ENCODE measurements at regions not wholly inside any gene's neighbourhood (a gene's known extent, or its start where the extent isn't known, plus 50 kb on each side); places are given as distances from the start of the nearest gene placed in this dataset.
"Not testable (repeated sequence)": the region's sequence is repeated elsewhere in the genome, so short reads cannot be mapped to it uniquely, and the experiment has no call there.

DNA sequence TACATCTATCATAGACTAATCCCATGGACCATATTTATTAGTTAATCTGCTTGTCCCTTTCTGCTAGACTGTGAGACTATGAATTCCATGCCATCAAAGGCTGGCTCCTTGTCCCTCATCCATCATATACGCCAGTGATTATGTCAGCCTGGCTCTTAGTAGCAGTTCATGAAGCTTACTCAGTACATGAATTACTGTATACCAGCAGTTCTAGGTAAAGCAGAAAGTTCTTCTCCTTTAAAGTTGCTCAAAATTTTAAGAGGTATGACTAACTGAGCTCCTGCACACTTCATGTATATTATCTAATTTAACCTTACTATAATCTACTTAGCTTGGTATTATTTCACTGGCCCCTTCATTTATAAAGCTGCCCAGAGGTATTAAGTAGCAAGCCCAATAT is 190.9 kb upstream of the TBL1XR1 start:
- no peak for DNase-seq (ENCODE audit: low read depth in 2 of 2)

GRCh38 chr3:177394231-177395024 is 197.1 kb upstream of the TBL1XR1 start:
- not testable (repeated sequence) for DNase-seq (ENCODE audit: low read depth in 2 of 2)

- DNase-seq (ENCODE audit: low read depth in 2 of 2) = no peak
These were observed 199.5 kb upstream of the TBL1XR1 start for GRCh38 chr3:177396733-177397132.

DNA sequence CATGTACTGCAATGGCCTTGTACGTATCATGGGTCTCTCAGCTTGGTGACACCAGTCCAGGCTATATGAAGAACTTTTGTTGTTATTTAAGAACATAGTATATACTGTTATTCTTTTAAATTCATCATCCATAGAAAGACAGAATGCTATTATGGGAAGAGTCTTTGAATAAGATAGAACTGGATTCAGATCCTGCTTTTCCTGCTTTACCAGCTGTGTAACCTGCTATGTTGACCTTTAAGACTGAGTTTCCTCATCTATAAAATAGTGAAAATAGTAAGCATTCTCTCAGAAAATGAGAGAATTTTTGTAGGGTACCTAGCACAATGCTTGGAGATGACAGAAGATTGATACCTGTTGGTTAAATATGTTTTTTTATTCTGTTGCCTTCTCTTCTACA is 204.1 kb upstream of the TBL1XR1 start:
- no peak for DNase-seq (ENCODE audit: low read depth in 2 of 2)

DNA sequence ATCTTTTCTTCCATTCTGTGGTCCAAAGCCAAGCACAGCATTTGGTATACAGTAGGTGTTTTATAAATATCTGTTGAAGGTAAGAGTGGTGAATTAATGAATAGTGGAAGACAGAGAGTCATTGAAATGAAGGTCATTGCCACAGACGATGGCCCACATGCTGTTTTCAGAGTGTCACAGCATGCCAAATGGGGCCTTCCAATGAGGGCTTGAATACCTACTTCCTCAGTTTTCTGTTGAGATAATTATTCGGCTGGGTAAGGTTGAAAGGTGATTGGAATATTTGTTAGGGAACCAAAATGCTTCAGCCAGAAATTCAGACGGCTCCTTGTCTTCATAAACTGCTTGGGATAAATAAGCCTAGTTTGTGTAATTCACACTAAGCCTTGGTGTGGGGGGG is 205.3 kb upstream of the TBL1XR1 start:
- DNase-seq (ENCODE audit: low read depth in 2 of 2) = no peak

DNA sequence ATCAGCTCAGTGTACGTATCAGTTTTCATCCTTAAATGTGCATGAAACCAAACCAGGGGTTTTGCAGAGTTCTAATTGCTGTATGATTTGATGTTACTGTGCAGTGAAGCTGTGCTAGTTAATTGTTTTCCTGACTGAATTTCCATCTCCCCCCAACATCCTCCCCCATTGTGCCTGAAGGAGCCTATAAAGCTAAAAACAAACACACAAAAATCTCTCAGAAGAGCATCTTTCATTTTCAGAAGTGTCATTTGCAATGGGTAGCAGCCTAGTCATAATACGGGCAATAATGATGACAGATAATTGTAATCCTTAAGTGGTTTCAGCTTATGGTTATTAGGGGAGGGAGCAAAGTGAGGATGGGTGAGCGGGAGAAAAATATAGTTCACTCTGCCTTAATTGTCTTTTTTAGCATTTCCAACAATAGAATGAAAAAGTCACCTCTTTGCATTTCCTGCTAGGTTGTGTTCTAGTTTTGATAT is 207.9 kb upstream of the TBL1XR1 start:
- no peak for DNase-seq (ENCODE audit: low read depth in 2 of 2)

- DNase-seq (ENCODE audit: low read depth in 2 of 2) = no peak
These were observed 213.4 kb upstream of the TBL1XR1 start for GRCh38 chr3:177410730-177411129.

DNA sequence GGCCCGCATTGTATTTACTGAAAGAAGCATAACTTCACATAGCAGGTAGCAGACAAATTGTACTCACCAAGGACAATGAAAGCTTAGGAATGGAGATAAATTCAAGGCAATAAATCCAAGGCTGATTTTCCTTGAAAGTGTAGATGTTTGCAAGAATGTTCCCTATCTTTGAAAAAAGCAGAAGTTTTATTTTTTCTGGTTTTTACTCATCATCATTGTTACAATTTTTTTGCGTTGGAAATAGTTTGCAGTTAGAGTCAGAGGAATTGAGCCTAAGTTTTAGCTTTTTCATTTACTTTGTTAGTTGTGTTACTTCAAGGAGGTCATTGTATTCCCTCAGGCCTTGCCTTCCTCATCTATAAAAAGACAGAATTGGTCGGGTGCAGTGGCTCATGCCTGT is 213.9 kb upstream of the TBL1XR1 start:
- no peak for DNase-seq (ENCODE audit: low read depth in 2 of 2)

- not testable (repeated sequence) for DNase-seq (ENCODE audit: low read depth in 2 of 2)
These were observed 215.4 kb upstream of the TBL1XR1 start for GRCh38 chr3:177412677-177413170.

DNA sequence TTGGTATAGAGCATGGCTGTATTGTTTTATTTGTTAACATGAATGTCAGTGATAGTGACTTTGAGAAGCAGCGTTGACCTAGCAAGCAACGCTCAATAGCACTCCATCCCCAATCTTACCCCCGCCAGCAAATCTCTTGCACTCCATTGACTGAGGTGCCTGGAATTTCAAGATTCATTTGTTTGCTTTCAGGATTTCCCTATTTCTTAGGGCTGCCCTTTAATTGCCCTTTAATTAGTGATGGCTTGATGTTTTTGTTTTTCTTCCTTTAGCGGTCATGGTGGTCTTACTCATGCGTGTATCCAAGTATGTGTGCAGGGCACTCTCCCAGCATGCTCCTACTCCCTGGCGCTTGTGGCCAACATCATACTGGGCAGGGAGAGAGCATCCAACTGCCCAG is 216.8 kb upstream of the TBL1XR1 start:
- DNase-seq (ENCODE audit: low read depth in 2 of 2) = no peak

DNA sequence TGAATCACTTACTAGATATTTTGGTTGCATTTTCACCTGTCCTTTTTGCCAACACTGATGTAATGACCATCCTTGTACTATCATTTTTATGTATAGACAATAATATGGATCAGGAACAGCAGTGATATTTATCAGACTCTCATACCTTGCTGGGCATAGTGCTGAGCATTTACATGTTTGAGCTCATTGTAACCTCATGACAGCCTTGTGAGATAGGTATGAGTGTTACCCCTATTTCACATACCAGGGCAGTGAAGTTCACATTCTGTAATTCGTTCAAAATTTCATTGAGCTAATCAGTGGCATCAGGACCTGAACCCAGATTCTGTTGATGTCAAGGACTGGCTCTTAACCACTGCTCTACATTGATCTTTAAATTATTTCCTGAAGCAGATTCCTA is 221.5 kb upstream of the TBL1XR1 start:
- no peak for DNase-seq (ENCODE audit: low read depth in 2 of 2)

DNA sequence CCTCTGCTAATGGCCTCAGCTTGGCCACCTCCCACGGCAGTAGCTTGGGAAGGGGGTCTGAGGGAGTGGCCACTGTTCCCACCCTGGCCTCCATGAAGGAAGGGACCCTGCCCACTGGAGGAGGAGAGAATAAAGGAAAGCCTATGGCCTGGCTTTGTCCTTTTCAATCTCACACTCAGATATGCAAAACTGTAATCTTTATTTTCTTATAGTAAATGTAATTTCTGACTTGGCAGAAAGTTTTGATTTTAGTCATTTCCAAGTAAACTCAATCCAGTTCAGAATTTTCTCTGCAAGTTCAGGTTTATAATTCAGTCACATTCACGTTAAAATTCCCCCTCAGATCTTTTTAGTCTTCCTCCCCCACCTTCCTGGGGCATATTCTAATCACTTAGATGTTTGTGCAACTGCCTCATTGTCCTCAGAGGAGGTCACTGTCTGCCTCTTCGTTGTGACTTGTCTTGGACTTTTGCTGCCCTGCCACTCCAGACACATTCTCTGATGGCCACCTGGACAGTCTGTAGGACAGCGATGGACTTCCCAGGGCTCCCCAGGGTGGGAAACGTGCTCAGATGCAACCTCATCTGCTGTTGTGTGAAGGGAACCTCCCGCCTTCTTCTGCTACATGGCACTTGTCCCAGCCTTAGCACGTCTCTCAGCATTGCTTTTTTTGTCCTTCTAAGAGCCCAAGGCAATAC is 222.8 kb upstream of the TBL1XR1 start:
- no peak for DNase-seq (ENCODE audit: low read depth in 2 of 2)

DNA sequence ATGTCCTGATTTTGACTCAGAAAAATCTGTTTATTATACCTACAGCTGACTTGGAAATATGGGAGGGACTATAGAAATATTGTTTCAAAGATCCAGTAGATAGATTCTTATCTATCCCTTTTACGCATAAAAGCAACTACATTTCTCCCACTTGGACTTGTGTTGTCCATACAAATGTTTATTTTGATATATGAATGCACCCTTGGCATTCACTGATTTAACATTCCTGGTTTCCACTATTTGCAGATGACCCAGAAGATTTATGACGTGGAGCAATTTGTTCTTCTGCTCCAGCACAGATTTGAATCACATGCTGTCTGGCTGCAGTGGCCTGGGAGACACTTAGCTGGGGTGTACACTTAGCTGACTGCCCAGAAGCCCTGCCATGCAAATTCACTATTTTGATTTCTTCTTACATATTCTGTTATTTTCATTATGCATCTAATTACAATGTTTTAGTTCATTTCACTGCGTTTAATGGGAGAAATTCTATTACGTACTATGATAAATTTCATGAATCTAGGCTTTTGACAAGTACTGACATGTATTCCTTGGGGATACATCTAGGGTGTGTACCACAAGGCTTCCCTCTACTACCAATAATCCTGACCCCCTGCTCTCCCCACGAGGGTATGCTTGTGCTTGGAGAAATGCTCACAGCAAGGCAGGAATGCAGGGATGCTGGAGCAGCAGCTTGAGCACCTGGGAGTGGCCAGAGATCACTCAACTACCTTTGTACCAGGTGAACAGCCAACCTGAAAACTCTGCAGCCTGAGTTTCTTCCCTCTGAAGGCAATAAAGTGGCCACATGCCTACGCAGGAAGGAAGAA is 223.6 kb upstream of the TBL1XR1 start:
- DNase-seq (ENCODE audit: low read depth in 2 of 2) = no peak

GRCh38 chr3:177421481-177421785 is 224.2 kb upstream of the TBL1XR1 start:
- DNase-seq (ENCODE audit: low read depth in 2 of 2) = no peak

- no peak for DNase-seq (ENCODE audit: low read depth in 2 of 2)
These were observed 227.2 kb upstream of the TBL1XR1 start for GRCh38 chr3:177424521-177424920.

- no peak for DNase-seq (ENCODE audit: low read depth in 2 of 2)
These were observed 227.8 kb upstream of the TBL1XR1 start for GRCh38 chr3:177425042-177425441.

- DNase-seq (ENCODE audit: low read depth in 2 of 2) = peak in 1 of 2 experiments; percentile 42
These were observed 229.0 kb upstream of the TBL1XR1 start for GRCh38 chr3:177426106-177426877.

- no peak for DNase-seq (ENCODE audit: low read depth in 2 of 2)
These were observed 229.7 kb upstream of the TBL1XR1 start for GRCh38 chr3:177426878-177427495.

GRCh38 chr3:177427540-177427939 is 230.3 kb upstream of the TBL1XR1 start:
- DNase-seq (ENCODE audit: low read depth in 2 of 2) = no peak

DNA sequence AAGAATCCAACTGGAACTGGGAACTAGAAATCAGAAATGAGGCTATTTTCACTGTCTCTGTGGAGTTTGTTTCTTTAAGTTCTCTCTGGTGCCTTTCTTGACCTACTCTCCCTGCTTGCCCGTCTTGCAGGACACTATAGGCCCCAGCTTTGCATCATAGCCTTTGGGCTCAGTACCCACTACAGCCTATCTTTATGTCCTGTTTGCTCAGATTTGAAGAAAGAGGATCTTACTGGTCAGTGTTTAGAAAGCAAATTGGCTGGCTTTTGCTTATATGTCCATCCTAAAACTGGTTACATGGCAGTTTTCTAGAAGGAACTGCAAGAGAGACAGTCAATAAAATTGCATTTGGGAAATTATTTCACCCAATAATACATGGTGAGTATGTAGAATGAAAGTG is 231.8 kb upstream of the TBL1XR1 start:
- no peak for DNase-seq (ENCODE audit: low read depth in 2 of 2)

- no peak for DNase-seq (ENCODE audit: low read depth in 2 of 2)
These were observed 232.5 kb upstream of the TBL1XR1 start for GRCh38 chr3:177429771-177430170.

Measured in fibroblast of skin of left biceps (primary cell).